ENCODE measurements at regions not wholly inside any gene's neighbourhood (a gene's known extent, or its start where the extent isn't known, plus 50 kb on each side); places are given as distances from the start of the nearest gene placed in this dataset.
"Not testable (repeated sequence)": the region's sequence is repeated elsewhere in the genome, so short reads cannot be mapped to it uniquely, and the experiment has no call there.

- WGBS (ENCODE audit: low lambda C conversion rate, missing lambda C conversion rate) = 82% methylated on average over 4 of the region's 4 CpGs
- no peak overlapping the region for H3K27ac ChIP-seq
- no peaks in the 10 kb centered on the region for H4K20me1 ChIP-seq (ENCODE audit: insufficient read depth, poor library complexity, severe bottlenecking)
- no peaks in the 10 kb centered on the region for H3K27me3 ChIP-seq
- no peak overlapping the region for H3K4me2 ChIP-seq
- H2AFZ ChIP-seq = no peak overlapping the region
- H3K4me3 ChIP-seq = no peak overlapping the region
- no peaks in the 10 kb centered on the region for H3K9me2 ChIP-seq (replicated peaks; ENCODE audit: insufficient read depth)
- H3K4me1 ChIP-seq (ENCODE audit: insufficient read depth) = no peaks in the 10 kb centered on the region
- H3K36me3 ChIP-seq (replicated peaks; ENCODE audit: insufficient read depth, low read depth) = no peaks in the 10 kb centered on the region
- TF ChIP-seq EZH2phosphoT487 (IDR thresholded peaks at IDR 0.05; ENCODE audit: low read depth, severe bottlenecking, unreplicated experiment) = no peak
- TF ChIP-seq EZH2 (IDR thresholded peaks at IDR 0.05; ENCODE audit: borderline replicate concordance) = no peak
- no peak for TF ChIP-seq CTCF (IDR thresholded peaks at IDR 0.05; ENCODE audit: poor library complexity)
- H3K79me2 ChIP-seq = no peaks in the 10 kb centered on the region
- DNase-seq (ENCODE audit: low spot score) = no peak
- no peaks in the 10 kb centered on the region for H3K9me3 ChIP-seq (ENCODE audit: low read depth)
Measured at GRCh38 chr18:71040161-71040560, 751.3 kb downstream of the SOCS6 start.

GRCh38 chr18:71038196-71038595, 749.4 kb downstream of the SOCS6 start:
- TF ChIP-seq EZH2 (IDR thresholded peaks at IDR 0.05; ENCODE audit: borderline replicate concordance) = no peak
- TF ChIP-seq CTCF (IDR thresholded peaks at IDR 0.05; ENCODE audit: poor library complexity) = no peak
- H3K9me3 ChIP-seq (ENCODE audit: low read depth) = no peaks in the 10 kb centered on the region
- H3K36me3 ChIP-seq (replicated peaks; ENCODE audit: insufficient read depth, low read depth) = no peaks in the 10 kb centered on the region
- H3K27me3 ChIP-seq = no peaks in the 10 kb centered on the region
- no peaks in the 10 kb centered on the region for H3K79me2 ChIP-seq
- no peak overlapping the region for H3K27ac ChIP-seq
- H3K4me1 ChIP-seq (ENCODE audit: insufficient read depth) = no peaks in the 10 kb centered on the region
- no peak overlapping the region for H2AFZ ChIP-seq
- no peak overlapping the region for H3K4me3 ChIP-seq
- H4K20me1 ChIP-seq (ENCODE audit: insufficient read depth, poor library complexity, severe bottlenecking) = no peaks in the 10 kb centered on the region
- no peak for DNase-seq (ENCODE audit: low spot score)
- no peak overlapping the region for H3K4me2 ChIP-seq
- H3K9me2 ChIP-seq (replicated peaks; ENCODE audit: insufficient read depth) = no peaks in the 10 kb centered on the region
- 70% methylated on average over 1 of the region's 1 CpG for WGBS (ENCODE audit: low lambda C conversion rate, missing lambda C conversion rate)

GRCh38 chr18:71036783-71037182, 747.9 kb downstream of the SOCS6 start:
- no peaks in the 10 kb centered on the region for H3K9me3 ChIP-seq (ENCODE audit: low read depth)
- no peak overlapping the region for H2AFZ ChIP-seq
- TF ChIP-seq EZH2phosphoT487 (IDR thresholded peaks at IDR 0.05; ENCODE audit: low read depth, severe bottlenecking, unreplicated experiment) (no peak), CTCF (IDR thresholded peaks at IDR 0.05; ENCODE audit: poor library complexity) (no peak), EZH2 (IDR thresholded peaks at IDR 0.05; ENCODE audit: borderline replicate concordance) (no peak)
- DNase-seq (ENCODE audit: low spot score) = no peak
- H4K20me1 ChIP-seq (ENCODE audit: insufficient read depth, poor library complexity, severe bottlenecking) = no peaks in the 10 kb centered on the region
- H3K4me2 ChIP-seq = no peak overlapping the region
- no peaks in the 10 kb centered on the region for H3K9me2 ChIP-seq (replicated peaks; ENCODE audit: insufficient read depth)
- no peaks in the 10 kb centered on the region for H3K79me2 ChIP-seq
- no peak overlapping the region for H3K27ac ChIP-seq
- no peaks in the 10 kb centered on the region for H3K36me3 ChIP-seq (replicated peaks; ENCODE audit: insufficient read depth, low read depth)
- no peaks in the 10 kb centered on the region for H3K27me3 ChIP-seq
- no peaks in the 10 kb centered on the region for H3K4me1 ChIP-seq (ENCODE audit: insufficient read depth)
- no peak overlapping the region for H3K4me3 ChIP-seq
- WGBS (ENCODE audit: low lambda C conversion rate, missing lambda C conversion rate) = 57% methylated on average over 1 of the region's 1 CpG

GRCh38 chr18:71031296-71032191, 742.7 kb downstream of the SOCS6 start:
- not testable (repeated sequence) for H3K36me3 ChIP-seq (replicated peaks; ENCODE audit: insufficient read depth, low read depth); H3K79me2 ChIP-seq; DNase-seq (ENCODE audit: low spot score); H3K27ac ChIP-seq; H3K9me3 ChIP-seq (ENCODE audit: low read depth); H3K9me2 ChIP-seq (replicated peaks; ENCODE audit: insufficient read depth); H3K4me3 ChIP-seq; H3K4me2 ChIP-seq; H3K27me3 ChIP-seq; H3K4me1 ChIP-seq (ENCODE audit: insufficient read depth); H4K20me1 ChIP-seq (ENCODE audit: insufficient read depth, poor library complexity, severe bottlenecking); H2AFZ ChIP-seq
- 95% methylated on average over 34 of the region's 46 CpGs for WGBS (ENCODE audit: low lambda C conversion rate, missing lambda C conversion rate)

- 96% methylated on average over 8 of the region's 8 CpGs for WGBS (ENCODE audit: low lambda C conversion rate, missing lambda C conversion rate)
- not testable (repeated sequence) for H3K9me3 ChIP-seq (ENCODE audit: low read depth); H4K20me1 ChIP-seq (ENCODE audit: insufficient read depth, poor library complexity, severe bottlenecking); H3K27me3 ChIP-seq; DNase-seq (ENCODE audit: low spot score); H3K9me2 ChIP-seq (replicated peaks; ENCODE audit: insufficient read depth); H3K36me3 ChIP-seq (replicated peaks; ENCODE audit: insufficient read depth, low read depth); H3K4me1 ChIP-seq (ENCODE audit: insufficient read depth); H2AFZ ChIP-seq; H3K4me2 ChIP-seq; H3K79me2 ChIP-seq; H3K27ac ChIP-seq; H3K4me3 ChIP-seq
Measured at GRCh38 chr18:71030085-71030484, 741.2 kb downstream of the SOCS6 start.
